22Rv1 (cell line): ENCODE measurements at regions not wholly inside any gene's neighbourhood (a gene's known extent, or its start where the extent isn't known, plus 50 kb on each side); places are given as distances from the start of the nearest gene placed in this dataset.

Source experiments
- H3K27ac ChIP-seq: fragments of 450-650 bp; 2 replicates; pipeline ENCODE4 v1.5.1; 2017
- ZFX ChIP-seq: fragments of 450-650 bp; IDR thresholded peaks from 2 replicates; pipeline ENCODE4 v1.6.1; 2017; ENCODE audit warnings: antibody characterized with exemption, borderline replicate concordance
- TF ChIP-seq, protein P1 (sequence below): fragments of 450-650 bp; IDR thresholded peaks from 2 replicates; pipeline ENCODE4 v1.5.1; 2017; ENCODE audit warnings: mild to moderate bottlenecking

DNA sequence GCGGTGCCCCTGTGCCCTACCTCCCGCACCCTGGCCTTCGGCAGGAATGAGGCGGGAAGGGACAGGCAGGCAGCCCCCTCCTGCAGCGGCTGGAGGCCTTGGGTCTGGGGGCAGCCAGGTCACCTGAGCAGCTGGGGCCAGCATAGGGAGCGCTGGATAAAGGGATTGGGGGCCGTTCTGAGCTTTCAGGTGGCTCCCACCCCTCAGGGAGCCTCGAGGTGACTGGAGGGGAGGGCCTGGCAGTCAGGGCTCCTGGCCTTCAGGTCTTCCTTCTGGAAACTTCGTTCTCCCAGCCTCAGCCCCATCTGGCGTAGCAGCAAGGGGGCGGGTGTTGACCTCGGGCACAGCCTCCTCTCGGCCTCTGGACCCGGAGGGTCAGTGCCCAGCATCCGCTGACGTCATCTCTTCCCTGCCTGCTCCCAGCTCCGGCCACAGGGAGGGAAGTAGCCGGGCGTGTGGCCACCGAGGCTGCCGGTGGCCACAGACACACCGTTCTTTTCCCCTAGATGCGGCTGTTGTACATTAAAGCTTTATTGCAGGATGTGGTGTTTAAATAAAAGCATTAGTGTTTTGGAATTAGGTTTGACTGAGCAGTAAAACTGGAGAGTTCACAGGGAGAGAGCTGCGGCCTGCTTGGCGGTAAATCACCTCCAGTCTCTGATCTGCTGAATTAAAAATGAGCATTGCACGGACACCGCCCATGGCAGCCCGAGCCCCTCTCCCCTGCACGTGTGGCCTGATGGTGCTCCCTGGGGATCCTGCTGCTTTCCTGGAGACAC is 80.0 kb upstream of the GATA5 start:
- no peak overlapping the region for H3K27ac ChIP-seq
- TF ChIP-seq, protein P1, sequence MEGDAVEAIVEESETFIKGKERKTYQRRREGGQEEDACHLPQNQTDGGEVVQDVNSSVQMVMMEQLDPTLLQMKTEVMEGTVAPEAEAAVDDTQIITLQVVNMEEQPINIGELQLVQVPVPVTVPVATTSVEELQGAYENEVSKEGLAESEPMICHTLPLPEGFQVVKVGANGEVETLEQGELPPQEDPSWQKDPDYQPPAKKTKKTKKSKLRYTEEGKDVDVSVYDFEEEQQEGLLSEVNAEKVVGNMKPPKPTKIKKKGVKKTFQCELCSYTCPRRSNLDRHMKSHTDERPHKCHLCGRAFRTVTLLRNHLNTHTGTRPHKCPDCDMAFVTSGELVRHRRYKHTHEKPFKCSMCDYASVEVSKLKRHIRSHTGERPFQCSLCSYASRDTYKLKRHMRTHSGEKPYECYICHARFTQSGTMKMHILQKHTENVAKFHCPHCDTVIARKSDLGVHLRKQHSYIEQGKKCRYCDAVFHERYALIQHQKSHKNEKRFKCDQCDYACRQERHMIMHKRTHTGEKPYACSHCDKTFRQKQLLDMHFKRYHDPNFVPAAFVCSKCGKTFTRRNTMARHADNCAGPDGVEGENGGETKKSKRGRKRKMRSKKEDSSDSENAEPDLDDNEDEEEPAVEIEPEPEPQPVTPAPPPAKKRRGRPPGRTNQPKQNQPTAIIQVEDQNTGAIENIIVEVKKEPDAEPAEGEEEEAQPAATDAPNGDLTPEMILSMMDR, result no peak

DNA sequence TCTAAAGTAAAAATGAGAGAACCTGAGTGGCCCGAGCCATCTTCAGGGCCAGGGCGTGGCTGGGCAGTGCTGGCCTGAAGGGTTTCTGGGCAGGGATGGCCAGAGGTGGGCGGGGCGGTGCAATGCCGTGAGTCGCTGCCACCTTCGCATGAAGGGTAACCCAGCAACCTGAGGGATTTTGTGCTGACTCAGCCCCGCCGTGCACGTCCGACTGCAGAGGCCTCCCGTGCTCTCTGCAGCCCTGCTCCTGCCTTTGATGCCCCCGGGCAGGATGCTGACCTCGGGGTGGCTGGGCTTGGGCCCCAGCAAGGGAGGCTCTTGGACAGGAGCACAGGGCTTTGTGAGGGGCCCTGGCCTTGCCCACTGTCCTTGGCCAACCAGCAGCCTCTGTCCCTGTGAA is 81.7 kb upstream of the GATA5 start:
- TF ChIP-seq, protein P1, result no peak
- no peak for TF ChIP-seq ZFX
- no peak overlapping the region for H3K27ac ChIP-seq

DNA sequence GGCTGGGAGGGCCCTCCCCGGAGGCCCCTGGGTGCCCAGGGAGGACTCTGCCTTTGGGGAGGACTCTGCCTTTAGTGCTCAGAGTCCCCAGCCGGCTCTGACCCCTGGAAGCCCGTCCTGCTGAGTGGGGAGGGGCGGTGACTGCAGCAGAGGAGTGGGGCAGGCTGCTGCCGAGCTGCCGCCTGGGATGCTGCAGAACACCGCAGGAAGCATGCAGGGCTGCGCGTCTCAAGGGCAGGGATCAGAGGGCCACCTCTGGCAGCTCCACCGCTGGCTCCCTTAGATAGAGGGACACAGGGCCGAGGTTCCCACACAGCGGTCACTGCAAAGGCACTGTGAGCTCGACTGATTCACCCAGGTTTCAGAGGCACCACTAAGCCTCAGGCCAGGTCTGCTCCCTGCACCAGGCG is 82.2 kb upstream of the GATA5 start:
- TF ChIP-seq, protein P1, result no peak
- no peak for TF ChIP-seq ZFX
- H3K27ac ChIP-seq, result no peak overlapping the region

DNA sequence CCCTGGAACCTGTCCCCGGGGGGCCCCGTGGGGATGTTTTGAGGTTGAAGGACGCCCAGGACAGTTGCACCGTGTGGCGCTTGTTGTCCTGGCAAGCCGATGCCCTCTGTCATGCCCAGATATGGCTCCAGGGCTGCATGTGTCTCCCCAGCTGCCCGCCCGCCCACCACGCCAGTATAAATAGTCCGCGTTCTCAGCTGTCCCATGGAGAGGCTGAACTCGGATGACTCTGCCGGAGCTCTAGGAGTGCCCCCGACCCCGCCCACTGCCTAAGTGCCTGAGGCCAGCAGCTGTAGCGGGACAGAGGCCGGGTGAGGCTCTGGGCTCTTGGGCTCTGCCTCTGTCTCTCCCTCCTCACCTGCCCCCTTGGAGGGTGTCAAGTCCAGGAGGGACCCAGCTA is 83.0 kb upstream of the GATA5 start:
- no peak overlapping the region for H3K27ac ChIP-seq
- TF ChIP-seq, protein P1, result no peak
- TF ChIP-seq ZFX, result no peak

DNA sequence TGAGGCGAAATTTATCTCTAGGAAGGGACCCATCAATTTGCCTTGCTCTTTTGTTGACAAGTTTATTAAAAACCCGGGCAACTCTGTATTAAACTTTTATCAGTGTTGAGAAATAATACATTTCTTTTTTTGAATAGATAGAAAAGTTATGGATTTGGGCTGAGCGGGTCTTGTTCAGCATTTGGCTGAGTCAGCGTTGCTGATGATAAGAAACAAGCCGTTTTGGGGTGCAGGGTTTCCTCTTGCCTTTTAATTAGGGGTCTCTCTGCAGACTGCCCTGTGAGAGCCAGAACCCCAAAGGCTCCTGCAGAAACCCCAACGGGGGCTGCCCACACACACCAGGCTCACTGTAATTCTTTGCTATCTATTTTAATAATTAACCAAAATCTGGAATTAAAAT is 82.1 kb upstream of the SLCO4A1 start:
- no peak overlapping the region for H3K27ac ChIP-seq
- TF ChIP-seq, protein P1, result no peak
- no peak for TF ChIP-seq ZFX

DNA sequence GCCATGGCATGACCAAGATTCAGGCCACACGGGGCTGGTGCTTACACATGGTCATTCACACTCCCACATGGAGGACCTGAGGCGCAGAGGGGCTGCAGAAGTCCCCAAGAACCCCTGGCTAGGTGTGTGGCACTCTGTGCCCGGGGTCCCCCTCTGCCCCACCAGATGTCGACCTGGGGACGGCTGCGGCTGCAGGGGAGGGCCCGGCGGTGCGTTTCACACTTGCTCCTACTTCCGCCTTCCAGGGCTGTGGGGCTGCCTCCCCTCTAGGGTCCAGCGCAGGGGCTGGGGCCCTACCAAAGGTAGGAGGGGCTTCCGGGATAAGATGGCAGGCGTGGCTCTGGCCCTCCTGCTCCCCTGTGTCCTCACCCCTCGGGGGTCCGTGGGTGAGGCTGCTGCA is 81.1 kb upstream of the SLCO4A1 start:
- no peak overlapping the region for H3K27ac ChIP-seq
- TF ChIP-seq, protein P1, result no peak
- TF ChIP-seq ZFX, result no peak

DNA sequence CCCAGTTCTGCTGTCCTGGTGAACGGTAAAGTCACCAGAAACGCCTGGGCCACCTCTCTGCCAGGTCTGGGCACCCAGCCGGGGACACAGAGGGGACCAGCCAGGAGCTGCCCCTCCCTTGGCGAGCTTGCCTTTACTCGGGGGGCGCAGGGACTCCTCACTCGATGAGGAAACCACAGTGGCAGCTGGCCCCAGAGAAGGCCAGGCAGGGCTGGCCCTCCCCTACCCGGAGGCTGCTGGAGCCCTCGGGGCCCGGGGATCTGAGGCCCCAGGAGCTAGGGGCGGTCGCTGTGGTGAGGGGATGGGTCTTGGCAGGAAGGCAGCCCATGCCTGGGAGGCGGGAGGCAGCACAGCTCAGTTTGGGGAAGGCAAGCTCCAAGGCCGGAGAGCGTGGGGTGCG is 80.4 kb upstream of the SLCO4A1 start:
- no peak overlapping the region for H3K27ac ChIP-seq
- no peak for TF ChIP-seq ZFX
- TF ChIP-seq, protein P1, result no peak
